ENCODE measurements at regions not wholly inside any gene's neighbourhood (a gene's known extent, or its start where the extent isn't known, plus 50 kb on each side); places are given as distances from the start of the nearest gene placed in this dataset.
"Not testable (repeated sequence)": the region's sequence is repeated elsewhere in the genome, so short reads cannot be mapped to it uniquely, and the experiment has no call there.

DNA sequence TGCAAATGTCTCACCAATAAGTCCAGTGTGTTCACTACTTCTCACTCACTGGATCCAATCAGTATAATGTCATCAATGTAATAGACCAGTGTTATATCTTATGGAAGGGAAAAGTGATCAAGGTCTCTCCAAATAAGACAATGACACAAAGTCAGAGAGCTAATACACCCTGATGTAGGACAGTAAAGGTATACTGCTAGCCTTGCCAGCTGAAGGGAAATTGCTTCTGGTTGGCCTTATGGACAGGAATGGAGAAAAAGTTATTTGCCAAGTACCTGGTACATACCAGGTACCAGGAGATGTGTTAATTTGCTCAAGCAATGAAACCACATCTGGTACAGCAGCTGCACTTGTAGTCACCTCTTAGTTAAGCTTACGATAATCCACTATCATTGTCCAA, 141.0 kb downstream of the LTN1 start:
- ChIA-PET POLR2A (no interaction called here), CTCF (no interaction called here)
- Histone ChIP-seq H3K27me3 (ENCODE audit: control insufficient read depth, insufficient read depth, low read length) (no peaks in the 10 kb centered on the region), H3K4me3 (ENCODE audit: low read depth, low read length) (no peak overlapping the region), H3K9me3 (ENCODE audit: control insufficient read depth, insufficient read depth, low read length) (no peaks in the 10 kb centered on the region), H3K27ac (ENCODE audit: low read depth, low read length) (no peak overlapping the region)
- DNase-seq (ENCODE audit: low read depth, low spot score): no peak
- TF ChIP-seq CTCF (IDR thresholded peaks at IDR 0.05; ENCODE audit: low read depth, low read length): no peak

DNA sequence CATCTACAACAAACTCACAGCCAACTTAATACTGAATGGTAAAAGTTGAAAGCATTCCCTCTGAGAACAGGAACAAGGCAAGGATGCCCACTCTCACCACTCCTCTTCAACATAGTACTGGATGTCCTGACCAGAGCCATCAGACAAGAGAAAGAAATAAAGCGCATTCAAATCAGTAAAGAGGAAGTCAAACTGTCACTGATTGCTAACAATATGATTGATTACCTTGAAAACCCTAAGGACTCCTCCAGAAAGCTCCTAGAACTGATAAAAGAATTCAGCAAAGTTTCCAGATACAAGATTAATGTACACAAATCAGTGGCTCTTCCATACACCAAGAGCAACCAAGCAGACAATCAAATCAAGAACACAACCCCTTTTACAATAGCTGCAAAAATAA, 153.4 kb downstream of the LTN1 start:
- H3K27me3 ChIP-seq (ENCODE audit: control insufficient read depth, insufficient read depth, low read length); H3K27ac ChIP-seq (ENCODE audit: low read depth, low read length); CTCF ChIA-PET; H3K4me3 ChIP-seq (ENCODE audit: low read depth, low read length); DNase-seq (ENCODE audit: low read depth, low spot score); POLR2A ChIA-PET; H3K9me3 ChIP-seq (ENCODE audit: control insufficient read depth, insufficient read depth, low read length): not testable (repeated sequence)

DNA sequence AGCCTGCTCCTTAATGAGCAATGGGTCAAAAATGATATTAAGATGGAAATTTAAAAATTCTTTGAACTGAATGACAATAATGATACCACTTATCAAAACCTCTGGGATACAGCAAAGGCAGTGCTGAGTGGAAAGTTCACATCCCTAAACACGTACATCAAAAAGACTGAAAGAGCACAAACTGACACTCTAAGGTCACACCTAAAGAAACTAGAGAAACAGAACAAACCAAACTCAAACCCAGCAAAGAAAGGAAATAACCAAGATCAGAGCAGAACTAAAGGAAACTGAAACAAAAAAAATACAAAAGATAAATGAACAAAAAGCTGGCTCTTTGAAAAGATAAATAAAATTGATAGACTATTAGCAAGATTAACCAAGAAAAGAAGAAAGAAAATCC, 155.3 kb downstream of the LTN1 start:
- H3K9me3 ChIP-seq (ENCODE audit: control insufficient read depth, insufficient read depth, low read length); CTCF ChIA-PET; H3K4me3 ChIP-seq (ENCODE audit: low read depth, low read length); H3K27ac ChIP-seq (ENCODE audit: low read depth, low read length); H3K27me3 ChIP-seq (ENCODE audit: control insufficient read depth, insufficient read depth, low read length); DNase-seq (ENCODE audit: low read depth, low spot score); POLR2A ChIA-PET: not testable (repeated sequence)

DNA sequence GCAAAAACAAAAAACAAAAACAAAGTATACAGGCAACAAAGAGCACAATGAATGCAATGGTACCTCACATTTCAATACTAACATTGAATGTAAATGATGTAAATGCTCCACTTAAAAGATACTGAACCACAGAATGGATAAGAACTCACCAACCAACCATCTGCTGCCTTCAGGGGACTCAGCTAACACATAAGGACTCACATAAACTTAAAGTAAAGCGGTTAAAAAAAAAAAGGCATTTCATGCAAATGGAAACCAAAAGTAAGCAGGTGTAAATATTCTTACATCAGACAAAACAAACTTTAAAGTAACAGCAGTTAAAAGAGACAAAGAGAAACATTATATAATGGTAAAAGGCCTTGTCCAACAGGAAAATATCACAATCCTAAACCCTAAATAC, 156.1 kb downstream of the LTN1 start:
- H3K27ac ChIP-seq (ENCODE audit: low read depth, low read length); DNase-seq (ENCODE audit: low read depth, low spot score); H3K9me3 ChIP-seq (ENCODE audit: control insufficient read depth, insufficient read depth, low read length); H3K4me3 ChIP-seq (ENCODE audit: low read depth, low read length); CTCF ChIA-PET; H3K27me3 ChIP-seq (ENCODE audit: control insufficient read depth, insufficient read depth, low read length): not testable (repeated sequence)
- POLR2A ChIA-PET: interaction anchor here (1.1 kb wide), 1 partner anchor 35 kb away, joined by 3 read pairs; no protein-coding TSS in a partner anchor

GRCh38 chr21:28834335-28835238, 158.1 kb downstream of the LTN1 start:
- H3K9me3 ChIP-seq (ENCODE audit: control insufficient read depth, insufficient read depth, low read length): no peaks in the 10 kb centered on the region
- H3K27ac ChIP-seq (ENCODE audit: low read depth, low read length): no peak overlapping the region
- no peak overlapping the region for H3K4me3 ChIP-seq (ENCODE audit: low read depth, low read length)
- POLR2A ChIA-PET: no interaction called here
- no peak for DNase-seq (ENCODE audit: low read depth, low spot score)
- TF ChIP-seq CTCF (IDR thresholded peaks at IDR 0.05; ENCODE audit: low read depth, low read length): no peak
- no peaks in the 10 kb centered on the region for H3K27me3 ChIP-seq (ENCODE audit: control insufficient read depth, insufficient read depth, low read length)
- CTCF ChIA-PET: no interaction called here

GRCh38 chr21:28833609-28834008, 159.1 kb downstream of the LTN1 start:
- Histone ChIP-seq H3K9me3 (ENCODE audit: control insufficient read depth, insufficient read depth, low read length) (no peaks in the 10 kb centered on the region), H3K4me3 (ENCODE audit: low read depth, low read length) (no peak overlapping the region), H3K27ac (ENCODE audit: low read depth, low read length) (no peak overlapping the region), H3K27me3 (ENCODE audit: control insufficient read depth, insufficient read depth, low read length) (no peaks in the 10 kb centered on the region)
- DNase-seq (ENCODE audit: low read depth, low spot score): no peak
- no peak for TF ChIP-seq CTCF (IDR thresholded peaks at IDR 0.05; ENCODE audit: low read depth, low read length)
- POLR2A ChIA-PET: no interaction called here
- CTCF ChIA-PET: no interaction called here
